T-cell (primary cell): ENCODE measurements at regions not wholly inside any gene's neighbourhood (a gene's known extent, or its start where the extent isn't known, plus 50 kb on each side); places are given as distances from the start of the nearest gene placed in this dataset.
"Not testable (repeated sequence)": the region's sequence is repeated elsewhere in the genome, so short reads cannot be mapped to it uniquely, and the experiment has no call there.

Experiments used
- ATAC-seq, 4 experiments: fragments of 200-7000 bp in 3 of 4; fragments of 150-1000 bp in 1 of 4; cut with Tn5 transposase; replicated peaks in 1 of 4; 1 replicate in 3 of 4; 2 replicates in 1 of 4; pipeline ENCODE4 v1.10.0; 2021; ENCODE audit warnings: moderate library complexity in 3 of 4, mild to moderate bottlenecking in 2 of 4, moderate number of reproducible peaks in 1 of 4
- CTCF ChIA-PET, 2 donors: fragments of 300-600 bp; sonication (Branson Sonifier 250); formaldehyde crosslinking; loops; one replicate each; lab custom pipeline; 2022; ENCODE audit warnings: antibody characterized with exemption in 2 of 2; lab: Charles Lee
- POLR2A ChIA-PET, 2 donors: fragments of 300-600 bp; sonication (Branson Sonifier 250); formaldehyde crosslinking; loops; one replicate each; lab custom pipeline; 2022; ENCODE audit warnings: antibody characterized with exemption in 2 of 2; lab: Charles Lee
- DNase-seq, 35 experiments: peaks; one replicate each; pipeline versions ENCODE4 v3.0.0 to v3.0.0-alpha.2; 2013 to 2023
- H3K27ac ChIP-seq: one replicate; pipeline ENCODE4 v1.5.1; 2013; ENCODE audit warnings: low read length
- H3K27me3 ChIP-seq, 2 experiments: replicated peaks in 1 of 2; 1 replicate in 1 of 2; 2 replicates in 1 of 2; pipeline versions ENCODE4 v1.6.1 to v1.7.0; 2013; ENCODE audit warnings: low read length in 1 of 2, mixed read lengths in 1 of 2; ENCODE audit not compliant: control insufficient read depth in 2 of 2, insufficient read depth in 2 of 2; ENCODE audit errors: extremely low read depth in 1 of 2
- H3K36me3 ChIP-seq, 2 donors: 1 replicate in 1 of 2; 2 replicates in 1 of 2; pipeline versions ENCODE4 v1.6.1 to v1.7.0; 2013; ENCODE audit warnings: low read length in 1 of 2; ENCODE audit not compliant: control insufficient read depth in 2 of 2, insufficient read depth in 1 of 2; ENCODE audit errors: extremely low read depth in 1 of 2
- H3K4me1 ChIP-seq, 2 experiments: 1 replicate in 1 of 2; 2 replicates in 1 of 2; pipeline versions ENCODE4 v1.6.1 to v1.7.0; 2013; ENCODE audit warnings: low read length in 2 of 2, mixed read lengths in 1 of 2; ENCODE audit not compliant: insufficient read depth in 2 of 2, control insufficient read depth in 1 of 2; ENCODE audit errors: extremely low read depth in 1 of 2
- H3K4me3 ChIP-seq, 2 donors: 1 replicate in 1 of 2; 2 replicates in 1 of 2; pipeline versions ENCODE4 v1.5.1 to v1.7.0; 2013; ENCODE audit warnings: mild to moderate bottlenecking in 2 of 2, low read length in 1 of 2, moderate library complexity in 1 of 2; ENCODE audit not compliant: control insufficient read depth in 1 of 2; ENCODE audit errors: extremely low read depth in 1 of 2
- H3K9me3 ChIP-seq: 2 replicates; pipeline ENCODE4 v1.7.0; 2013
- H3K27ac Mint-ChIP-seq, 2 donors: one replicate each; pipeline ENCODE4 v1.8.0; 2020 to 2021; ENCODE audit warnings: mild to moderate bottlenecking in 2 of 2, mixed read lengths in 2 of 2
- H3K27me3 Mint-ChIP-seq, 2 donors: one replicate each; pipeline ENCODE4 v1.8.0; 2021 to 2022; ENCODE audit warnings: mixed read lengths in 2 of 2
- H3K36me3 Mint-ChIP-seq: one replicate; pipeline ENCODE4 v1.8.0; 2021; ENCODE audit warnings: mixed read lengths
- H3K4me1 Mint-ChIP-seq, 3 donors: one replicate each; pipeline ENCODE4 v1.8.0; 2020 to 2022; ENCODE audit warnings: mixed read lengths in 3 of 3, mild to moderate bottlenecking in 1 of 3
- H3K4me3 Mint-ChIP-seq, 3 donors: one replicate each; pipeline ENCODE4 v1.8.0; 2020 to 2022; ENCODE audit warnings: mild to moderate bottlenecking in 3 of 3, mixed read lengths in 3 of 3, moderate library complexity in 3 of 3
- H3K9me3 Mint-ChIP-seq, 3 donors: one replicate each; pipeline ENCODE4 v1.8.0; 2020 to 2022; ENCODE audit warnings: mixed read lengths in 3 of 3
- WGBS: methylation state at CpG from one replicate; pipeline ENCODE4 v1.1.5; 2013; ENCODE audit warnings: missing lambda C conversion rate; ENCODE audit not compliant: insufficient coverage; 5-methylcytosine and 5-hydroxymethylcytosine counted together

- ChIA-PET POLR2A (interaction anchor here (0.6 to 3.3 kb wide), 8 partner anchors 13 to 64 kb away, joined by 3 to 37 read pairs (median 6); partner anchors contain the start of gene MPP7 (in 2 of the 2)), CTCF (interaction anchor here (1.0 to 2.7 kb wide), 5 partner anchors 14 to 116 kb away, joined by 3 to 23 read pairs (median 5); partner anchors contain the start of gene MPP7 (in 1 of the 2))
- peaks cover 52 to 68% (median 62%) of the 10 kb centered on the region in 3 donors for H3K4me1 Mint-ChIP-seq
- H3K27ac Mint-ChIP-seq = peak overlapping the region; percentile 95 to 100
- H3K4me3 ChIP-seq = no peak overlapping the region
- H3K36me3 Mint-ChIP-seq = no peaks in the 10 kb centered on the region
- no peaks in the 10 kb centered on the region for H3K9me3 Mint-ChIP-seq
- peak overlapping the region; percentile 72 for H3K27ac ChIP-seq
- no peaks in the 10 kb centered on the region for H3K36me3 ChIP-seq
- DNase-seq = no peak
- H3K4me1 ChIP-seq = peaks cover 34 to 56% of the 10 kb centered on the region in 2 experiments
- H3K9me3 ChIP-seq = no peaks in the 10 kb centered on the region
- H3K27me3 Mint-ChIP-seq = no peaks in the 10 kb centered on the region
- peak overlapping the region in 1 of 3 donors; percentile 73 for H3K4me3 Mint-ChIP-seq
- no peak for ATAC-seq
- no peaks in the 10 kb centered on the region for H3K27me3 ChIP-seq
- WGBS = no CpG with 5 or more reads among the region's 7 CpGs
These were observed 64.1 kb upstream of the MPP7 start for GRCh38 chr10:28366994-28367393.

DNA sequence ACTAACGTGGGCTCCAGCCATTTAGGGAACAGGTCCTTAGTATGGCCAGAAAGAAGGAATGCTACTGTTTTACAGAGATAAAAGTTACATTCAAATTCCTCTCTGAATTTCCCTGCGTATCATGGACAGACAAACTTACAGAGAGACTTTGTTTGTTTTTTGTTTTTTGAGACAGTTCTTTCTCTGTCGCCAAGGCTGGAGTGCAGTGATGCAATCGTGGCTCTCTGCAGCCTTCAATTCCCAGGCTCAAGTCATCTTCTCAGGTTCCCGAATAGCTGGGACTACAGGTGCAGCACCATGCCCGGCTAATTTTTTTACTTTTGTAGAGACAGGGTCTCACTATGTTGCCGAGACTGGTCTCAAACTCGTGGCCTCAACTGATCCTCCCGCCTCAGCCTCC, 64.5 kb upstream of the MPP7 start:
- Mint-ChIP-seq H3K9me3 (no peaks in the 10 kb centered on the region), H3K27me3 (no peaks in the 10 kb centered on the region), H3K36me3 (no peaks in the 10 kb centered on the region), H3K4me3 (peak overlapping the region in 2 of 3 donors; percentile 40 to 73), H3K4me1 (peaks cover 53 to 68% (median 62%) of the 10 kb centered on the region in 3 donors), H3K27ac (peak overlapping the region; percentile 95 to 100)
- no peaks in the 10 kb centered on the region for H3K27me3 ChIP-seq
- ATAC-seq (no peak), DNase-seq (no peak)
- H3K9me3 ChIP-seq = no peaks in the 10 kb centered on the region
- ChIA-PET CTCF (interaction anchor here (1.0 to 2.7 kb wide), 10 partner anchors 14 to 625 kb away, joined by 3 to 30 read pairs (median 5); partner anchors contain the start of gene MPP7 (in 1 of the 2)), POLR2A (interaction anchor here (0.5 to 3.3 kb wide), 12 partner anchors 13 to 172 kb away, joined by 3 to 37 read pairs (median 7); partner anchors contain the start of gene MPP7 (in 2 of the 2))
- WGBS = 75% methylated on average over 5 of the region's 9 CpGs
- peak overlapping the region; percentile 72 for H3K27ac ChIP-seq
- no peaks in the 10 kb centered on the region for H3K36me3 ChIP-seq
- no peak overlapping the region for H3K4me3 ChIP-seq
- H3K4me1 ChIP-seq = peaks cover 34 to 56% of the 10 kb centered on the region in 2 experiments

- CTCF ChIA-PET = interaction anchor here (0.5 to 2.7 kb wide), 14 partner anchors 13 to 625 kb away, joined by 3 to 30 read pairs (median 4); partner anchors contain the start of gene MPP7 (in 2 of the 2)
- Histone ChIP-seq H3K4me3 (peak overlapping the region in 1 of 2 donors; percentile 32), H3K27ac (peak overlapping the region; percentile 72), H3K36me3 (no peaks in the 10 kb centered on the region), H3K4me1 (peaks cover 34 to 56% of the 10 kb centered on the region in 2 experiments), H3K9me3 (no peaks in the 10 kb centered on the region), H3K27me3 (no peaks in the 10 kb centered on the region)
- Mint-ChIP-seq H3K27me3 (no peaks in the 10 kb centered on the region), H3K36me3 (no peaks in the 10 kb centered on the region), H3K9me3 (no peaks in the 10 kb centered on the region), H3K4me1 (peaks cover 53 to 68% (median 62%) of the 10 kb centered on the region in 3 donors), H3K27ac (peak overlapping the region; percentile 95 to 100), H3K4me3 (peak overlapping the region; percentile 40 to 73 (median 54))
- DNase-seq = peak; percentile 20 to 87 (median 54)
- 8% methylated on average over 5 of the region's 9 CpGs for WGBS
- peak; percentile 96 to 98 (median 98) for ATAC-seq
- POLR2A ChIA-PET = interaction anchor here (0.5 to 3.3 kb wide), 12 partner anchors 12 to 172 kb away, joined by 5 to 37 read pairs (median 7); partner anchors contain the start of gene MPP7 (in 2 of the 2)
These were observed 65.1 kb upstream of the MPP7 start for GRCh38 chr10:28367929-28368484.

DNA sequence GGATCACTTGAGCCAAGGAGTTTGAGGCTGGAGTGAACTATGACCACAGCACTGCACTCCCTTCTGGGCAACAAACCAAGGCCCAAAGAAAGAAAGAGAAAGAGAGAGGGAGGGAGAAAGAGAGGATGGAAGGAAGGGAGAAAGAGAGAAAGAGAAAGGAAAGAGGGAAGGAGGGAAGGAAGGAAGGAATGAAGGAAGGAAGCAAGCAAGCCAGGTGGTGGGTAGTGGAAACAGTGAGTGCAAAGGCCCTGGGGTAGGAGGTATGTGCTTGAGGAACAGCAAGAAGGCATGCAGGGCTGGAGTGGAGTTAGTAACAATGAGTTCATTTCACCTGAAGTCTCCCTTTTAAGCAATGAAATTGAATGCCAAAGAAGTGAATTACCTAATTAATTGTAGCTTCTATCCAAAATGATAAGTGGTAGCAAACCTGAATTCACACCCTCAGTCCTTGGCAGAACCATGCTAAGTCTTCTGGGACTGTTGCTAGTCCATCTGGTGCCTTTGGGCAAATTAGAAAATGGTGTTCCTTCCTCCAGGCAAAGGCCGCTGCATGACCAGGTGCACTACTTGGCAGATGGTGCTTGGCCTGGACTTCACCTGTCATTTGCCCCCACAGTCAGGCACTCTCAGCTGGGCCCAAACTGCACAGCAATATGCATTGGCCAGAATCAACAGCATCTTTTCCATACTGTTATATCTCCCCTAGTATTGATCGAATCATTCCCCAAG, 67.4 kb upstream of the MPP7 start:
- no peaks in the 10 kb centered on the region for H3K9me3 Mint-ChIP-seq
- ATAC-seq (no peak), DNase-seq (no peak)
- Histone ChIP-seq H3K4me1 (peaks cover 32 to 51% of the 10 kb centered on the region in 2 experiments), H3K4me3 (no peak overlapping the region), H3K36me3 (no peaks in the 10 kb centered on the region), H3K27ac (no peak overlapping the region), H3K9me3 (no peaks in the 10 kb centered on the region), H3K27me3 (no peaks in the 10 kb centered on the region)
- POLR2A ChIA-PET = interaction anchor here in 1 of 2 donors (0.5 kb wide), 1 partner anchor 10 kb away, joined by 4 read pairs; no protein-coding TSS in a partner anchor
- no peaks in the 10 kb centered on the region for H3K27me3 Mint-ChIP-seq
- CTCF ChIA-PET = interaction anchor here in 1 of 2 donors (1.7 kb wide), 1 partner anchor 23 kb away, joined by 4 read pairs; no protein-coding TSS in a partner anchor
- no peaks in the 10 kb centered on the region for H3K36me3 Mint-ChIP-seq
- peak overlapping the region; percentile 55 to 57 for H3K27ac Mint-ChIP-seq
- peaks cover 42 to 56% (median 55%) of the 10 kb centered on the region in 3 donors for H3K4me1 Mint-ChIP-seq
- 100% methylated on average over 1 of the region's 2 CpGs for whole genome bisulfite sequencing
- H3K4me3 Mint-ChIP-seq = no peak overlapping the region

- 100% methylated on average over 1 of the region's 1 CpG for WGBS
- ATAC-seq, H3K27ac Mint-ChIP-seq, H3K9me3 ChIP-seq, DNase-seq, H3K4me3 ChIP-seq, POLR2A ChIA-PET, H3K4me3 Mint-ChIP-seq, H3K27ac ChIP-seq, H3K36me3 ChIP-seq, H3K9me3 Mint-ChIP-seq, H3K27me3 Mint-ChIP-seq, H3K27me3 ChIP-seq, H3K36me3 Mint-ChIP-seq: not testable (repeated sequence)
- CTCF ChIA-PET = interaction anchor here (0.7 to 2.2 kb wide), 6 partner anchors 9 to 125 kb away, joined by 3 to 6 read pairs (median 5); partner anchors contain the start of gene MPP7 (in 1 of the 2)
- H3K4me1 Mint-ChIP-seq = peaks cover 30 to 44% (median 44%) of the 10 kb centered on the region in 3 donors
- H3K4me1 ChIP-seq = peaks cover 20 to 38% of the 10 kb centered on the region in 2 experiments
These were observed 68.8 kb upstream of the MPP7 start for GRCh38 chr10:28371638-28372037.

GRCh38 chr10:28374036-28374435, 71.2 kb upstream of the MPP7 start:
- POLR2A ChIA-PET = interaction anchor here in 1 of 2 donors (1.2 kb wide), 1 partner anchor 15 kb away, joined by 3 read pairs; no protein-coding TSS in a partner anchor
- H3K4me1 ChIP-seq = peaks cover 2 to 15% of the 10 kb centered on the region in 2 experiments
- Mint-ChIP-seq H3K36me3 (no peaks in the 10 kb centered on the region), H3K27ac (peak overlapping the region in 1 of 2 donors; percentile 24), H3K27me3 (no peaks in the 10 kb centered on the region), H3K4me3 (no peak overlapping the region), H3K4me1 (peaks cover 13 to 41% (median 27%) of the 10 kb centered on the region in 3 donors), H3K9me3 (no peaks in the 10 kb centered on the region)
- CTCF ChIA-PET = interaction anchor here in 1 of 2 donors (0.6 to 0.7 kb wide), 2 partner anchors 70 to 915 kb away, joined by 3 to 5 read pairs; no protein-coding TSS in a partner anchor
- DNase-seq (no peak), ATAC-seq (no peak)
- H3K27me3 ChIP-seq = no peaks in the 10 kb centered on the region
- H3K4me3 ChIP-seq = no peak overlapping the region
- no peaks in the 10 kb centered on the region for H3K36me3 ChIP-seq
- no peaks in the 10 kb centered on the region for H3K9me3 ChIP-seq
- H3K27ac ChIP-seq = no peak overlapping the region
- no CpG with 5 or more reads among the region's 2 CpGs for WGBS
